Epithelial cell of proximal tubule (primary cell): ENCODE measurements at regions not wholly inside any gene's neighbourhood (a gene's known extent, or its start where the extent isn't known, plus 50 kb on each side); places are given as distances from the start of the nearest gene placed in this dataset.
A peak's percentile ranks its signal among the peaks of the same experiment; 100 is the strongest.

ENCODE experiments used
- DNase-seq: peaks from one replicate; pipeline ENCODE4 v3.0.0-alpha.2; 2011; ENCODE audit warnings: low read depth
- H3K4me3 ChIP-seq: 2 replicates; pipeline ENCODE4 v1.5.1; 2011; ENCODE audit warnings: low read depth, mild to moderate bottlenecking, low read length
- CTCF ChIP-seq: conservative IDR thresholded peaks from 2 replicates; pipeline ENCODE4 v1.5.1; 2012; ENCODE audit warnings: low read depth, mild to moderate bottlenecking, low read length

DNA sequence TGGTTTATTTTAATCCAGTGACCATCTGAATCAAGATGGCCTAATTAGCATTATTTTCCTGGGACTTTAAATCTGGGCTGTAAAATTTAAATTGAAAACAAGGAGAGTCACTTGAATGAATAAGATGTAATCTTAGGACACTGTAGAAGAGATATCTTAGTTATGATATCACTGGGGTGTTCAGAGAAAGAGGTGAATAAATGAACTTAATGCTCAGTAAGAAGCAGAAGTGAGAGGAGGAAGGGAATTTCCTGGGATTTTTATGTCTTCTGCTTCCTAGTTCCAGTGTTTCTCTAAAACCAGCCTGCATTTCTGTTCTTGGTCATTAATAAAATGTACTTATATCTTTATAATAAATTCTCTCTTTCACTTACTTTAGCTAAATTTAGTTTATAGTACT lies 136.8 kb upstream of the PTPRK start:
- no peak overlapping the region for H3K4me3 ChIP-seq
- TF ChIP-seq CTCF = no peak
- DNase-seq = no peak

DNA sequence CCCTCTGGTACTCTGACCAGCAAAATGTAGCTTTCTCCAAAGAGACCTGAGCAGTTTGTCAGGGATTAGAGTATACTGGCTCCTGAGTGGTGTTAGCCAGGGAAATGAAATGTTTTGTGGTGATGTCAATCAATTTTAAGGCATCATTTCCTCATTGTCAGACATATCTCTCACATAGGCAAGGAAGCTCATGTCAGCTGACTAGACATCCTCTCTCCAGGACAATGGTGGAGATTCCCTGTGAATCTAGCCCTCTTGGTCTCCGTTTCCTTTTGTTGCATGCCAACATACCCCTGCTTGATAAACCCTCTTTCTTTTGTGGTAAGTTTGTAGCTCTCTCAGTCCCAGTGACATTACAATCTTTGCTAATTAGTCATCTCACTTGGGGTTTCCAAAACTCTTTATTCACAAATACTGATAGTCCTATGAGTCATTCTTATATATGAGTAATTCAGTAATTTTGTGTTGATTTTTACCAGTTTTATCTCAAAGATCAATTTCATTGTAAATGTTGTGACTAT lies 135.6 kb upstream of the PTPRK start:
- DNase-seq = peak; percentile 76
- no peak for TF ChIP-seq CTCF
- no peak overlapping the region for H3K4me3 ChIP-seq

DNA sequence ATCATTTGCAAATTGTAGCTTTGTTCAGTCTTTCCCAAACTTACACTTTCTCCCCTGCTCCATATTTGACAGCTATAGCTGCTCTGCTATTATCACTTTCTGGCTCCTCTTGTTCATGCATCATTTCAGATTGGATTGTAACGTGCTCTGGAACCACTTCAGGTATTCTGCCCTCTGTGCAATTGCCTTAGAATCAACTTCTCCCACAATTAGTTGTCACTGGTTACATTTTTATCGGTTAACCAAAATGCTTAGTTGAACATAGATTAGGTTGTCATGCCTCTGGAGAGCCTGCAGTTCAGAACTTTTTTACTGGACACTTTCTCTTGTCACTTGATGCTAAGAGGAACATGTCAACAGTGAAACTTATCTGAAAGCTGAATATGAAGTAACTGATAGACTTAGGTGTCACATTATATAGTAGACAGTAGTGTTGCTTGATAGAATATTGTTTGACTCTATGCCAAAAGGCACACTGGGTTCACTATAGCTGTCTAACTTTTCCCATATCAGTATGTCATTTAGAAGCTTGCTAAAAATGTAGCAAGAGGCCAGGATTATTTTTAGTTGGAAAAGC lies 127.7 kb upstream of the PTPRK start:
- TF ChIP-seq CTCF = no peak
- H3K4me3 ChIP-seq = no peak overlapping the region
- no peak for DNase-seq

GRCh38 chr6:128642132-128642531 lies 121.7 kb upstream of the PTPRK start:
- TF ChIP-seq CTCF = no peak
- H3K4me3 ChIP-seq = no peak overlapping the region
- no peak for DNase-seq

- TF ChIP-seq CTCF = no peak
Measured at GRCh38 chr6:128641703-128642102, 121.3 kb upstream of the PTPRK start.

GRCh38 chr6:128638817-128639216 lies 118.4 kb upstream of the PTPRK start:
- H3K4me3 ChIP-seq = no peak overlapping the region
- no peak for TF ChIP-seq CTCF
- DNase-seq = no peak

More at GRCh38 chr6:128641703-128642102, 121.3 kb upstream of the PTPRK start:
- DNase-seq = no peak
- H3K4me3 ChIP-seq = no peak overlapping the region

DNA sequence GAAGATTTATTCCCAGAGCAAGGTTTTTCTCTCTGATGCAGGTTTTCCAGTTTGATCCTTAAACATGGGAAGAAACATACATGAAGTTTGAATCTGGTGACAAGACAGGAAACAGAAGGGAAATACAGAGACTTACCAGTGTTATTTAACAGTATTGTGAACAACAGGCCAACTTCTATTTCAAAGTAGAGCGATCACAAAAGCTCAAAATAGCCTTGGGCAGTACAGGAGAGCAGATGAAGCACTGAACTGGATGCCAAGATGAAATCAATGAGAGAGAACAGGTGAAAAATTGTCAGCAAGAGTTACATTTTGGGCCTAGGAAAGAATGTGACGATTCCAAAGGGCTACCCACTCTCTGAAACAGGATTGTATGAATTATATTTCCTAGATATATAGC lies 114.8 kb upstream of the PTPRK start:
- no peak for TF ChIP-seq CTCF
- H3K4me3 ChIP-seq = no peak overlapping the region
- no peak for DNase-seq
